CD14-positive monocyte (primary cell): ENCODE measurements at regions not wholly inside any gene's neighbourhood (a gene's known extent, or its start where the extent isn't known, plus 50 kb on each side); places are given as distances from the start of the nearest gene placed in this dataset.

Experiments
- DNase-seq, 3 donors: peaks; one replicate each; pipeline ENCODE4 v3.0.0-alpha.2; 2011 to 2022
- H2AFZ ChIP-seq: 2 replicates; pipeline ENCODE4 v1.6.0; 2012; ENCODE audit warnings: mild to moderate bottlenecking, low read depth, low read length, inconsistent platforms; ENCODE audit not compliant: insufficient read depth, poor library complexity, severe bottlenecking
- H3K27ac ChIP-seq, 2 donors: 1 replicate in 1 of 2; 2 replicates in 1 of 2; pipeline ENCODE4 v1.5.1; 2012 to 2013; ENCODE audit warnings: low read length in 2 of 2, control low read depth in 1 of 2, inconsistent platforms in 1 of 2, low read depth in 1 of 2, mild to moderate bottlenecking in 1 of 2
- H3K27me3 ChIP-seq, 2 donors: one replicate each; pipeline versions ENCODE4 v1.6.0 to v1.6.1; 2011 to 2013; ENCODE audit warnings: low read length in 2 of 2; ENCODE audit not compliant: control insufficient read depth in 2 of 2, insufficient read depth in 2 of 2
- H3K36me3 ChIP-seq, 2 donors: replicated peaks in 1 of 2; 1 replicate in 1 of 2; 2 replicates in 1 of 2; pipeline versions ENCODE4 v1.5.1 to v1.6.1; 2012 to 2013; ENCODE audit warnings: low read length in 2 of 2, control low read depth in 1 of 2, inconsistent platforms in 1 of 2, mild to moderate bottlenecking in 1 of 2; ENCODE audit not compliant: insufficient read depth in 2 of 2, control insufficient read depth in 1 of 2
- H3K4me1 ChIP-seq, 2 donors: 1 replicate in 1 of 2; 2 replicates in 1 of 2; pipeline versions ENCODE4 v1.5.1 to v1.6.1; 2012 to 2013; ENCODE audit warnings: low read length in 2 of 2, control low read depth in 1 of 2, inconsistent platforms in 1 of 2, mild to moderate bottlenecking in 1 of 2, moderate library complexity in 1 of 2; ENCODE audit not compliant: insufficient read depth in 2 of 2, control insufficient read depth in 1 of 2
- H3K4me2 ChIP-seq: replicated peaks from 2 replicates; pipeline ENCODE3; 2012; ENCODE audit warnings: low read length, moderate library complexity, mild to moderate bottlenecking; ENCODE audit not compliant: poor library complexity, severe bottlenecking; ENCODE audit errors: extremely low read depth
- H3K4me3 ChIP-seq, 3 experiments: fragments of 200-600 bp in 1 of 3; sonication (generic) in 1 of 3; replicated peaks in 1 of 3; 1 replicate in 2 of 3; 2 replicates in 1 of 3; pipeline ENCODE4 v1.5.1; 2011 to 2013; ENCODE audit warnings: low read length in 3 of 3, mild to moderate bottlenecking in 3 of 3, control low read depth in 2 of 3, low read depth in 2 of 3, inconsistent platforms in 1 of 3, moderate library complexity in 1 of 3
- H3K79me2 ChIP-seq: 2 replicates; pipeline ENCODE4 v1.6.0; 2012; ENCODE audit warnings: mild to moderate bottlenecking, control low read depth, inconsistent platforms, low read length, moderate library complexity; ENCODE audit not compliant: insufficient read depth
- H3K9ac ChIP-seq: 2 replicates; pipeline ENCODE4 v1.6.0; 2017; ENCODE audit warnings: low read length, mild to moderate bottlenecking; ENCODE audit not compliant: insufficient read depth, poor library complexity, severe bottlenecking
- H3K9me3 ChIP-seq, 2 donors: replicated peaks in 1 of 2; 1 replicate in 1 of 2; 2 replicates in 1 of 2; pipeline versions ENCODE4 v1.5.1 to v1.6.1; 2012 to 2013; ENCODE audit warnings: low read length in 2 of 2, control low read depth in 1 of 2; ENCODE audit not compliant: control insufficient read depth in 1 of 2, insufficient read depth in 1 of 2
- H4K20me1 ChIP-seq: 2 replicates; pipeline ENCODE4 v1.6.0; 2012; ENCODE audit warnings: mild to moderate bottlenecking, low read length, control low read depth, moderate library complexity; ENCODE audit not compliant: insufficient read depth
- H3K27ac Mint-ChIP-seq, 7 donors: one replicate each; pipeline ENCODE4 v1.8.0; 2020; ENCODE audit warnings: mild to moderate bottlenecking in 7 of 7, mixed read lengths in 7 of 7, moderate library complexity in 6 of 7, inconsistent platforms in 2 of 7
- H3K27me3 Mint-ChIP-seq, 3 donors: one replicate each; pipeline ENCODE4 v1.8.0; 2021 to 2022; ENCODE audit warnings: low read depth in 3 of 3, mild to moderate bottlenecking in 3 of 3, mixed read lengths in 3 of 3, moderate library complexity in 3 of 3, inconsistent platforms in 1 of 3
- H3K36me3 Mint-ChIP-seq, 2 donors: one replicate each; pipeline ENCODE4 v1.8.0; 2020; ENCODE audit warnings: mixed read lengths in 2 of 2, inconsistent platforms in 1 of 2, mild to moderate bottlenecking in 1 of 2
- H3K4me1 Mint-ChIP-seq: one replicate; pipeline ENCODE4 v1.8.0; 2020; ENCODE audit warnings: mild to moderate bottlenecking, mixed read lengths
- H3K4me3 Mint-ChIP-seq, 2 donors: one replicate each; pipeline ENCODE4 v1.8.0; 2020; ENCODE audit warnings: mild to moderate bottlenecking in 2 of 2, mixed read lengths in 2 of 2, moderate library complexity in 1 of 2
- H3K9me3 Mint-ChIP-seq, 7 donors: one replicate each; pipeline ENCODE4 v1.8.0; 2020 to 2022; ENCODE audit warnings: mixed read lengths in 7 of 7, mild to moderate bottlenecking in 6 of 7, moderate library complexity in 6 of 7, inconsistent platforms in 2 of 7
- CTCF ChIP-seq: fragments of 200-600 bp; IDR thresholded peaks from one replicate; pipeline ENCODE4 v1.8.0; 2022; ENCODE audit warnings: antibody characterized with exemption, mild to moderate bottlenecking
- WGBS: methylation state at CpG from one replicate; pipeline ENCODE4 v1.1.5; 2013; ENCODE audit warnings: missing lambda C conversion rate; ENCODE audit not compliant: insufficient coverage; 5-methylcytosine and 5-hydroxymethylcytosine counted together
- intact Hi-C, 2 donors: fragments of 100-400 bp; cut with micrococcal nuclease; formaldehyde crosslinking; loops; one replicate each; pipeline versions ENCODE4 v1.15.0 to v1.15.1; 2023

GRCh38 chr16:7200320-7200719, 132.3 kb upstream of the RBFOX1 start:
- Mint-ChIP-seq H3K27ac (no peak overlapping the region), H3K9me3 (peaks cover 0 to 7% (median 2%) of the 10 kb centered on the region in 7 donors), H3K27me3 (peaks cover 0 to 2% (median 0%) of the 10 kb centered on the region in 3 donors), H3K4me1 (no peaks in the 10 kb centered on the region), H3K36me3 (no peaks in the 10 kb centered on the region), H3K4me3 (no peak overlapping the region)
- intact Hi-C loops, result no loop called here
- Histone ChIP-seq H3K4me3 (no peak overlapping the region), H3K4me2 (no peak overlapping the region), H3K9ac (no peak overlapping the region), H4K20me1 (no peaks in the 10 kb centered on the region), H3K79me2 (no peaks in the 10 kb centered on the region), H2AFZ (no peak overlapping the region), H3K27me3 (no peaks in the 10 kb centered on the region), H3K4me1 (no peaks in the 10 kb centered on the region), H3K27ac (no peak overlapping the region), H3K9me3 (no peaks in the 10 kb centered on the region), H3K36me3 (no peaks in the 10 kb centered on the region)
- WGBS, result 63% methylated on average over 1 of the region's 4 CpGs
- TF ChIP-seq CTCF, result no peak
- DNase-seq, result no peak

- peaks cover 0 to 2% (median 0%) of the 10 kb centered on the region in 3 donors for H3K27me3 Mint-ChIP-seq
Measured at GRCh38 chr16:7185689-7186088, 147.0 kb upstream of the RBFOX1 start.

More at GRCh38 chr16:7185689-7186088, 147.0 kb upstream of the RBFOX1 start:
- no peak for DNase-seq
- no peaks in the 10 kb centered on the region for H3K36me3 ChIP-seq
- H4K20me1 ChIP-seq, result no peaks in the 10 kb centered on the region
- no peak for TF ChIP-seq CTCF
- no peaks in the 10 kb centered on the region for H3K36me3 Mint-ChIP-seq
- H3K9ac ChIP-seq, result no peak overlapping the region
- no peaks in the 10 kb centered on the region for H3K27me3 ChIP-seq
- H3K4me3 ChIP-seq, result no peak overlapping the region
- H3K27ac ChIP-seq, result no peak overlapping the region
- no peaks in the 10 kb centered on the region for H3K4me1 Mint-ChIP-seq
- no peak overlapping the region for H3K4me3 Mint-ChIP-seq
- H3K9me3 Mint-ChIP-seq, result peaks cover 0 to 6% (median 3%) of the 10 kb centered on the region in 7 donors
- no peak overlapping the region for H3K27ac Mint-ChIP-seq
- no peaks in the 10 kb centered on the region for H3K79me2 ChIP-seq
- H3K4me2 ChIP-seq, result no peak overlapping the region
- intact Hi-C loops, result no loop called here
- H3K9me3 ChIP-seq, result no peaks in the 10 kb centered on the region
- no peaks in the 10 kb centered on the region for H3K4me1 ChIP-seq
- 64% methylated on average over 2 of the region's 4 CpGs for WGBS
- H2AFZ ChIP-seq, result no peak overlapping the region
